ENCODE measurements at regions not wholly inside any gene's neighbourhood (a gene's known extent, or its start where the extent isn't known, plus 50 kb on each side); places are given as distances from the start of the nearest gene placed in this dataset.

GRCh38 chr14:104467641-104468040, 111.9 kb upstream of the C14orf180 start:
- no peak overlapping the region for H3K4me3 ChIP-seq (ENCODE audit: low read depth in 1 of 3, low read length in 3 of 3)
- peaks cover 0 to 18% (median 4%) of the 10 kb centered on the region in 4 donors for H3K27me3 ChIP-seq (ENCODE audit: control insufficient read depth in 4 of 4, insufficient read depth in 4 of 4, low read length in 3 of 4)
- TF ChIP-seq FOXA1 (IDR thresholded peaks at IDR 0.05) (no peak), ZBTB33 (IDR thresholded peaks at IDR 0.05) (no peak), REST (IDR thresholded peaks at IDR 0.05) (no peak), GABPA (IDR thresholded peaks at IDR 0.05 in 1 of 2, conservative IDR thresholded peaks at IDR 0.05 in 1 of 2) (no peak)
- TF ChIP-seq, protein P1, sequence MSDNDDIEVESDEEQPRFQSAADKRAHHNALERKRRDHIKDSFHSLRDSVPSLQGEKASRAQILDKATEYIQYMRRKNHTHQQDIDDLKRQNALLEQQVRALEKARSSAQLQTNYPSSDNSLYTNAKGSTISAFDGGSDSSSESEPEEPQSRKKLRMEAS (IDR thresholded peaks at IDR 0.05): no peak
- no peak for DNase-seq (ENCODE audit: low spot score)
- H3K9ac ChIP-seq (ENCODE audit: low read depth in 1 of 2, low read length in 2 of 2): no peak overlapping the region
- H3K27ac ChIP-seq (ENCODE audit: low read depth in 1 of 2, low read length in 2 of 2): no peak overlapping the region
- no peaks in the 10 kb centered on the region for H3K36me3 ChIP-seq (ENCODE audit: control insufficient read depth in 4 of 4, insufficient read depth in 3 of 4, low read depth in 1 of 4, low read length in 3 of 4)
- no peaks in the 10 kb centered on the region for H3K9me3 ChIP-seq (ENCODE audit: control insufficient read depth in 4 of 4, low read length in 3 of 4)
- 82% methylated on average over 7 of the region's 7 CpGs for WGBS
- no peaks in the 10 kb centered on the region for H3K4me1 ChIP-seq (ENCODE audit: control insufficient read depth in 4 of 4, insufficient read depth in 4 of 4, low read length in 3 of 4)

- H3K4me1 ChIP-seq (ENCODE audit: control insufficient read depth in 4 of 4, insufficient read depth in 4 of 4, low read length in 3 of 4): no peaks in the 10 kb centered on the region
- H3K36me3 ChIP-seq (ENCODE audit: control insufficient read depth in 4 of 4, insufficient read depth in 3 of 4, low read depth in 1 of 4, low read length in 3 of 4): no peaks in the 10 kb centered on the region
- H3K9ac ChIP-seq (ENCODE audit: low read depth in 1 of 2, low read length in 2 of 2): no peak overlapping the region
- no peak overlapping the region for H3K4me3 ChIP-seq (ENCODE audit: low read depth in 1 of 3, low read length in 3 of 3)
- TF ChIP-seq NR2F2 (IDR thresholded peaks at IDR 0.05): no peak
- no peak for TF ChIP-seq YY1 (IDR thresholded peaks at IDR 0.05)
- TF ChIP-seq GABPA (IDR thresholded peaks at IDR 0.05 in 1 of 2, conservative IDR thresholded peaks at IDR 0.05 in 1 of 2): no peak
- TF ChIP-seq, protein P2, sequence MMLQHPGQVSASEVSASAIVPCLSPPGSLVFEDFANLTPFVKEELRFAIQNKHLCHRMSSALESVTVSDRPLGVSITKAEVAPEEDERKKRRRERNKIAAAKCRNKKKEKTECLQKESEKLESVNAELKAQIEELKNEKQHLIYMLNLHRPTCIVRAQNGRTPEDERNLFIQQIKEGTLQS (IDR thresholded peaks at IDR 0.05): no peak
- no peak for TF ChIP-seq TAF1 (conservative IDR thresholded peaks at IDR 0.05)
- TF ChIP-seq, protein P3, sequence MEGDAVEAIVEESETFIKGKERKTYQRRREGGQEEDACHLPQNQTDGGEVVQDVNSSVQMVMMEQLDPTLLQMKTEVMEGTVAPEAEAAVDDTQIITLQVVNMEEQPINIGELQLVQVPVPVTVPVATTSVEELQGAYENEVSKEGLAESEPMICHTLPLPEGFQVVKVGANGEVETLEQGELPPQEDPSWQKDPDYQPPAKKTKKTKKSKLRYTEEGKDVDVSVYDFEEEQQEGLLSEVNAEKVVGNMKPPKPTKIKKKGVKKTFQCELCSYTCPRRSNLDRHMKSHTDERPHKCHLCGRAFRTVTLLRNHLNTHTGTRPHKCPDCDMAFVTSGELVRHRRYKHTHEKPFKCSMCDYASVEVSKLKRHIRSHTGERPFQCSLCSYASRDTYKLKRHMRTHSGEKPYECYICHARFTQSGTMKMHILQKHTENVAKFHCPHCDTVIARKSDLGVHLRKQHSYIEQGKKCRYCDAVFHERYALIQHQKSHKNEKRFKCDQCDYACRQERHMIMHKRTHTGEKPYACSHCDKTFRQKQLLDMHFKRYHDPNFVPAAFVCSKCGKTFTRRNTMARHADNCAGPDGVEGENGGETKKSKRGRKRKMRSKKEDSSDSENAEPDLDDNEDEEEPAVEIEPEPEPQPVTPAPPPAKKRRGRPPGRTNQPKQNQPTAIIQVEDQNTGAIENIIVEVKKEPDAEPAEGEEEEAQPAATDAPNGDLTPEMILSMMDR (IDR thresholded peaks at IDR 0.05; ENCODE audit: low read depth, low read length, missing input control): no peak
- TF ChIP-seq HNF4A (conservative IDR thresholded peaks at IDR 0.05): no peak
- TF ChIP-seq ZBTB33 (IDR thresholded peaks at IDR 0.05): no peak
- H3K9me3 ChIP-seq (ENCODE audit: control insufficient read depth in 4 of 4, low read length in 3 of 4): no peaks in the 10 kb centered on the region
- WGBS: 86% methylated on average over 6 of the region's 6 CpGs
- no peak overlapping the region for H3K27ac ChIP-seq (ENCODE audit: low read depth in 1 of 2, low read length in 2 of 2)
- no peak for DNase-seq (ENCODE audit: low spot score)
- H3K27me3 ChIP-seq (ENCODE audit: control insufficient read depth in 4 of 4, insufficient read depth in 4 of 4, low read length in 3 of 4): peaks cover 0 to 13% (median 0%) of the 10 kb centered on the region in 4 donors
Measured at GRCh38 chr14:104469591-104469990, 110.0 kb upstream of the C14orf180 start.
